EL (cell line): ENCODE measurements at regions not wholly inside any gene's neighbourhood (a gene's known extent, or its start where the extent isn't known, plus 50 kb on each side); places are given as distances from the start of the nearest gene placed in this dataset.

Experiments used
- DNase-seq: peaks from one replicate; pipeline ENCODE4 v3.0.0-alpha.2; 2016

DNA sequence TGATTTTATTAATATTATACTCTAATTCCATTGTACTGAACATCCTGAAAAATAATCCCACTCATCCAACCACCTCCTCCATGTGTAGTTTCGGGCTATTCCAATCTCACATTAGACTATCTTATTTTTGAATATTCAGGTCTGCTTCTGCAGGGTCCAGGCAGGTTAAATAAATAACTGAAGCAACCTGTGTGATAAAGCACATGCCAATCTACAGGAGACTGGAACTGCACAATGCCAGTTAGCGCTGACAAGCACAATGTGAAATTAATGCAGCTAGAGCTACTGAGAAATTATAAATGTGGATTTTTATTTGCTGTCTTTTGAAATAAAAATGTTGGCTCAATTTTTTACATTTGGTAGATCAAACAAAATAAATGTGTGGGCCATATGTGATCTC is 540.1 kb upstream of the ATXN8OS start:
- no peak for DNase-seq

DNA sequence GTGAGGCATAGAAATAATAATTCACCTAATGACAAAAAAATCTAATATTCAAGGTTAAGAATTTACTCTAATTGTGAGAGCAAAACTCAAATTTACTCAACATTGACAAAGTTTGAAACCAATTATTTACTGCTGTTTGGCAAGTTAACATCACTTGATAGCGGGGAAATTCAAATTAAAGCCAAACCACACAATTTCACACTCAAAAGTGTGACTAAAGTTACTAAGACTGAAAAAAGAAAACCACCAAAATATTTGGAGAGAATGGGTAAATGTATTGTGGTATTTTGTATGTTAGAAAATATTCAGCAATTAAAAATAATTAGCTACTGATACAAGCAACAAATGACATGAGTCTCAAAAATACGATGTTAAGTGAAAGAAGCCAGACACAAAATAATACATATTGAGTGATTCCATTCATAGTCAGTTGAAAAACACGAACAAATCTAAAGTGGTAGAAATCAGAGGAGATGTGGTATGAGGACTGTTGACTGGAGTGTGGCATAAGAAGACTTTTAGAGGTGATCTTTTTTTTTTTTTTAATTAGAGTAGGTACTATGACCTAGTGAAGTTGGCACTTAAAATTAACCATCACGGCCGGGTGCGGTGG is 541.4 kb upstream of the ATXN8OS start:
- no peak for DNase-seq

DNA sequence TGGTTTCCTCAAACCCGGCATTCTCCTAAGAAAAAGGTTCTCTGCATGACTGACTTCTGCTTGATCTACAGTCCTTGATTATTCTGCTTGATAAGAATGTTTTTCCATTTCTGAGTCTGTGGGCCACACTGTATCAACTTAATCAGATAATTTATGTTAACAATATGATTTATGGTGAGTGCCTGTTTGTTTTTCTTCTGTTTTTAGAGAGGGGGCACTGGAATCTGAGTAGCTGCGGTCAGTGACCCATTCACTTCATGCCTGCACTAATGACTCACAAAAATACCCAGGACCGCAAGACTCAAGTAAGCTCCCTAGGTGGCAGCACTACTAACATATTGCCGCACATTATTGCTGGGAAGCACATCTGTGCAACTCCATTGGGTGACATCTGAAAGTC is 542.3 kb upstream of the ATXN8OS start:
- DNase-seq, result no peak

DNA sequence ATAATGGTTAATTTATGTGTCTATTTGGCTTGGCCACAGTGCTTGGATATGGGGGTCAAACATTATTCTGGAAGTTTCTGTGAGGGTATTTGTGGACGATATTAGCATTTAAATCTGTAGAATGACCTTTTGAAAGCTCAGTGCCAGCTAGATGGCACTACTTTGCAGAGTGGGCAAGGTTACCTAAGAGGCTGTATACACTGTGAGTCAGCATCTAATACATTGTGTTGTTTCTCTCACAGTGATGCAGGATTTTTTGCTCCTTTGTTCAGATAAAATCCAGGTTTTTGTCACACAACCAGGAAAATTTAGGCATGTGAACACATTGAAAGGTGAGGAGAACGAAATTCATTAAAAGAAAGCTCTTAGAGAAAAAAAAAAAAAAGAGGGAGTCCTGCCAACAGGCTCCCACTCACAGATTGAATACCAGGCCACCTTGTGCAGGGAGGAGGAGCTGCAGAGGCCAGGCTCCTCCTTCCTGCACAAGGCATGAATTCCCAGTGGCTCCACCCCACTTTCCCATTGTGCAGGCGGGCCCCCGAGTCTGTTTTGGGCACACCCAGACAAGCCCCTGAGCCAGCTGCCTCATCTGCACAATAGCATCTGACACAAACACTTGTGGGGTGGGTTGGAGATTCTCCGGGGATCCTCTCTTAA is 551.0 kb upstream of the ATXN8OS start:
- no peak for DNase-seq

DNA sequence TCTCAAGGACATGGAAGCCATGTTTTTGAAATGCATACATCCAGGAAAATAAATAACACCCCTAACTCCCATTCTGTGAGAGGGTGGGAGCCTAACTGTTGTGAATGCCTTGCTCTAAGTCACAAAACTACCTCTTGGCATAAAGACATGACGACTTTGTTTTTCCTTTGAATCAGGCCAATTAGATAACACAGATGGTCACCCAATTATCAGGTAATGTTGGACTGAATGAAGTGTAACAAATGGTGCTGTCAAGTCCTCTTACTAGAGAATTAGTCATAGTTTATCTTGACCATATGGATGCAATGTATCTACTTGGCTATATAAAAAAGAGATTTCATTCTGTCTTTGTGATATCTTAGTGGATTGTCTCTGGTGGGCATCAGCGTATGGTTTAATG is 553.6 kb upstream of the ATXN8OS start:
- no peak for DNase-seq

DNA sequence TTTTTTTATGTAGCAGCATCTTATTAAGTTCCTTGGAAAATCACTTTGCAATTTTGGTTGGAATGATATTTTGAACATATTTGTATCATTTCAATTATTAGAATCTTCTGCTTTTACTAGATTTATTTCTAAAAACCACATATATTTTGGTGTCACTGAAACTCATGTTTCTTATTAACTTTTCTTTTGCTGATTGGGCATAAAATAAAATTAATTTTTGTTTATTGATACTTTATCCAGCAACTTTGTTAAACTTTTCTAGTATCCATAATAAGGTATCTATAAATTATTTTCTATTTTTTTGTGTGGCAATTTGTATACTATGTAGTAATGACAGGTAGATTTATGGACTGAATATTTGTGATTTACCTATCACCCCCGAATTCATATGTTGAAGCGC is 556.4 kb upstream of the ATXN8OS start:
- no peak for DNase-seq

DNA sequence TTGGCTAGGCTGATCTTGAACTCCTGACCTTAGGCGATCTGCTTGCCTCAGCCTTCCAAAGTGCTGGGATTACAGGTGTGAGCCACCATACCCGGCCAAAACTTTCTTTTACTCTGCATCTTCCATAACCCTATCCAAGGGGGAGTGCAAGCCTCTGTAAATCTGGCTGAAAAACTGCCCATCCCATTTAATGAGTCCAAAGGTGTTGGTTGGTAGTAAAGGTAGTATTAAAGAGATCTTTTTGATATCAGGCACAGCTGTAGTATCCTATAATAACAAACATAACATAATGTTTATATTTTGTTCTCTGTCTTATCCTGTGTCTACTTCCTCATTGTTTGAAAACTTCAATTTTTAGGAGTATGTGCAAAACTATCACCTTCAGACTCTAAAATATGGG is 559.8 kb upstream of the ATXN8OS start:
- no peak for DNase-seq

DNA sequence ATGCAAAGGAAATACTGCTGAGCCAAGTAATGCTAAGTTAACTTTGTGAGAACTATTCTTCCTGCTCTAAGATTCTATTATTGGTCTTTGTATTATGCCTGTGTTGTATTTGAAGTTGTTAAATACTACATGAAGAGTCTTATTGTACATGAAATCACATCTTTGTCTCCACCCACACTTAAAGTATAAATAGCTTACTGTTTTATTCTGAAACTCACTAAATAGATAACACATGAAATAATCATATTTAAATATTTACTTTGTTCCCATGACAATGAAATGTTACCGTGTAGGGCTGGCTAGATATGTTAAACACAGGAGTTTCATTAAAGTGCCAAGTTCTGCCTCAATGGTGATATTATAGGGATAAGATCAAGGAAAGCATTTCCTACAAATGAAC is 562.1 kb upstream of the ATXN8OS start:
- no peak for DNase-seq

DNA sequence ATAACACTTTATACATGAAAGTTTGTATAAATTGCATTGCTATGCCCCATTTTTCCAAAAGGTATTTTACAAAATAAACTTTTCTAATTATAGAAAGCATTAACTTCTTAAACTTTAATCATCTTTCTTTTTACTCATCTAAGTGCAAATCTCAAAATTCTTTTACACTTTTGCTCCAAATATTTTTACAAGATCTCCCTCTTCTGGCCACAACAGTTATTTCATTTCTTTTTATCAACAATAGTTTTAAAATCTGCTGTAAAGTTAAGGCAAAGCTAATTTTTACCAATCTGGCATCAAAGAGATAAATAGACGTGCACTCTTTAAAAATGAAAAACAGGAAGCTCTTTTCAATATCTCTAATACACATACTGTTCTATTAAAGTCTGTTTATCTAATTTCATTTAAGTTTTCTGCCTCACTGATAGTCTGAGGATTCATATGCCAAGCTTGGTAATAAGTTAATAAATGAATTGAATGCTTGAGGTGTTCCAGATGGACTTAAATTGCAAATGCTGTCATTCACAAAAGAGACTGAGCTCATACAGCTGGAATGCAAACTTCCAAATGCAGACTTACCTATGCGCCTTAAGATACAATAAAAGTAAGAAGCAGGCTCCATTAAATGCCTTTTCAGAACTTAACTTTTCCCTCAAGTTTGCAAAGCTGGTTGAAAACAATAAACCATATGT is 583.0 kb upstream of the ATXN8OS start:
- no peak for DNase-seq

DNA sequence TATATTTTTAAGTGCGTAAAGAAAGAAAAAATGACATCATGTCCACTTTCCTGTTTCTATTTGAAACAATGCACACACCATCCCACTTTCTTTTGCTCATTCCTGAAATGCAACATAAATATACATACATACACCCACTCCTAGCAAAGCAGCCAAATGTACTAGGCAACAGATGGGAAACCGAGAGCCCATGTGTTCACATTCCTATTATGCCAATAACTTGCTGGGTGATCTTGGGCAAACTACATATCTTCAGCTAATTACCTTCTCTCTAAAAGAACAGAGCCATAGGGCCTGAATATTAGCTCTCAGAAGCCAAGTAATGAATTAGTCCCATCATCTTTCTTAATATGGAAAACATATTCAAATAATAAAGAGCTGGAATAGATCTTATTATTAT is 610.6 kb upstream of the ATXN8OS start:
- DNase-seq, result no peak

DNA sequence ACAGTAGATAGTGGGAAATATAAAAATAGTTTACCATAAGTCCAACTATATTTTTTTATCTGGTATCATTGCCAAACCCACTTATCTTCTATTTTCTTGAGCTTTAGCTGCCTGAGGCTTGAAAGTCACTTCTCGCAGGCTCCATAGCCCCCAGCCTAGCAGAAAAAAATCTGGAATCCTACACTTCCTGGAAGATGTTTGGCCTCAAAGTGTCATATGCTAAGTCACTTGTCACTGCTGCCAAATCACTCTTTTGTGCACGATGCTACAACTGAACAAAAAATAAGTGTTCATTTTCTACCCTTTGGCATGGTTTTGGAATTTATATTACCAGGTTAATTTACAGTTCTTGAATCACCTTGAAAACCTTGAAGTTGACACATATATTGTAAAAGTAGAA is 612.5 kb upstream of the ATXN8OS start:
- DNase-seq, result no peak

DNA sequence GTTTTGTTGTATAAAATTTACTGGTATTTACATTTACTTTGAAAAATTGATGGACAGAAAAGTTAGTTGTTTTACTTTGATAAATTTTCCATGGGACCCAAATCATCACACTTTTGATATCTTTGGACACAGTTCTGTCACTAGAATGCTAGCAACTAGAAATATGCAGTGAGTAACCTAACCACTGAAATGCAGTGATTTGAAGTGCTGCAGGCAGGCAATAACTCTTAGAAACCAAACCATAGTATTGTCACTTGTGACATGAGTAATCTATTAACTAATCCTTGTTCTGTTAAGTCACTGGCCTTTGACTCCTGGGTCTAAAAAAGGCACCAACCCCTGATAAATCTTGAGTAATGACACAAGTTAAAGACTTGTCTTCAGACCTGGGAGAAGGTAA is 620.0 kb upstream of the ATXN8OS start:
- DNase-seq, result no peak

DNA sequence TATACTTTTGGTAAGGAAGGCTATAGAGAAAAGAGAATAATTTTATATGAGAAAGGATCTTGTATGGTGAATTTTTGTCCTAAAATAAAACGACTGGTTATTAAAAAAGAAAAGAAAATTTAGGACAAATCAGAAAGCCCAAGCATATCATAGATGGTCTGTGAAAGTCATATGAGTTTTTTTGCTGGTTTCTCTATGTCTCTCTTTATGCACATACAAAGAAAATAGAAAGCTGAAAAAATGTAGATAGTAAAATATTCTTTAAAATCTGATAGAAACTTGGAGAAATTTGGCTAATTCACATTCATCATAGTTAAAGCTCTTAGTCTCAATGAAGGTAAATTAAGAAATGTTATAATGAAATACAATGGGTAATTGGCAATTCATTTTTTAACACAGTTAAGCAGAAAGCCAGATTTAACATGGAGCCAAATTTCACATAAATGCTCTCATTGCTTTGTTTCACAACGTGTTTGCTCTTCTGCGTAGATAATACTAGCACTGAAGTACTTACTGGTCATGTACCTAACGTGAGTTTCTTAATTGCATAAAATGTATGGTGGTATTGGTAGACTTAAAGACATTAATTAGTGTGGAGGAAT is 621.5 kb upstream of the ATXN8OS start:
- DNase-seq, result no peak

DNA sequence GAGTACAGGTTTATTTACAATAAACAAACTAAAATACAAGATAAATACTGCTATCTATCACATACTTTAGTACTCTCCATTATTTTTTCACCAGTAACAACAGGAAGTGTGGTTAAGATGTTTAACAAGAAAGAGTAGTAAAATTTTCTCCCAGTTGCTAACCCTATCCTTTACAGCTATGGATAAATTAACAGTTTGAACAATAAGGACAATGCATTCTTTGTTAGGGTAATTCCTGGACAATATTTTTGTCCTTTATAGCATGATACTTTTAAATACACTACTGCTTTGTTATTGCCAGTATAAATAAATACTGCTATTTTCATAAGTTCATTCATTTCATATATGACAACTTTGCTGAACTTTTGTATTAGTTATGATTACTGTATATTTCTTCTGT is 630.2 kb upstream of the ATXN8OS start:
- no peak for DNase-seq

DNA sequence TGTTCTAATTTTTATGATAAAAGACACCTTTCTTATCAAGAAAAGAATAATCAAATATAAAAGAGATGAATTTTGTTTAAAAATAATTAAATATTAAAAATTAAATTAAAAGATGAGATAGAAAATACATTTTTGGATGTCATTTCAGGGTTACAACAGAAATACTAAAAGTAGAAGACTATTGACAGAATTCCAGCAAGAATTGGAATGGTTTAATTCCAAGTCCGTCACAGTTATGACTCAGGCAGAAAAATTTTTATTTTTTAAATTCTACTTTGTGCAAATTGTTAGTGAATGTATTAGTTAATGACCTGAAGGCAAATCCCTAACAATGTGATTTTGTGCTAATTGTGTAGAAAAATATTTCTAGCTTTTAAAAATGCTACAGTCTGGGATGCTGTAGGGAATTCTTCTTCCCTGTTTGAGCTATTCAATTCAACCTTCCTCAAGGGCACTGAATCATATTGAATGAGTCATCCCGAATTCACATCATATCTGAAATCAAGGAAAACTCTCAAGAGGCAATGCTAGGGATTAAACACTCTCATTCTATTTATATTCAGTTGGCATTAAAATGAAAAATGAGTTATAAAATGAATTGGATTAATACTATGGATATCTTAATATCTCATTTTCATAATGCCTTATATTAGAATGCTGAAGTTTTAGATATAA is 633.5 kb upstream of the ATXN8OS start:
- DNase-seq, result no peak

DNA sequence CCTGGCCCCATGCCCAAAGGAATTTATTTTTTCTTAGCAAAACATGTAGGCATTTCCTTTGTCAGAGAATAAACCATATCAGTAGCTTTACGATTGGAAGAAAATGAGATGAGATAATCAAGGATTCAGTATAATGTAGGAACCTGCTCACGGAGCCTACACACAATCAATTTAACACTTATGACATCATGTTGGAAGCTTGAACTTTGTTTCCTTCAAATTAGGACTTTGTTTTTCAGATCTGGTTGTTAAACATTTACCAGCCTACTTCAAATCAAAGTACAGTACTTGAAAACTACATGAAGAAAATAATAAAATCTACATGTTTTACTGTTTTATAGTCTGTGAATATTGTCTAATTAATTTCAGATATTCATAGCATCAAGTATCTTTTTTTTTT is 639.0 kb upstream of the ATXN8OS start:
- DNase-seq, result no peak

DNA sequence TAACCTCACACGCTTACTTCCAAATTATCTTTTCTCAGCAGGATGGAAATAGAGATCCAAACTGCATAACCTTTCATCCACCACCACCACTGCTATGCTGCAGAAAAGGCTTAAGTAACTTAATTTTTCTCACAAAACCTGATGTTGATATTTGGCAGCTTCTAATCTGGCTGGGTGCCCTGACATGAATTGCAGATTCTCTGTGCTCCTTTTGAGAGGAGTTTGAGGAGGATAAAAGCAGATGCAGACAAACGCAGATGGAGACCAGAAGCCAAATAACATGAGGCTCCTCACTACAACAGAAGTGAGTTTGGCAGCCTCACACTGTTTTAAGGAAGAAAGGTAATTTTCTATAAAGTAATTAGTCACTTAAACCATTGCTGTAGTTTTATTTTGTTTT is 646.2 kb upstream of the ATXN8OS start:
- no peak for DNase-seq

DNA sequence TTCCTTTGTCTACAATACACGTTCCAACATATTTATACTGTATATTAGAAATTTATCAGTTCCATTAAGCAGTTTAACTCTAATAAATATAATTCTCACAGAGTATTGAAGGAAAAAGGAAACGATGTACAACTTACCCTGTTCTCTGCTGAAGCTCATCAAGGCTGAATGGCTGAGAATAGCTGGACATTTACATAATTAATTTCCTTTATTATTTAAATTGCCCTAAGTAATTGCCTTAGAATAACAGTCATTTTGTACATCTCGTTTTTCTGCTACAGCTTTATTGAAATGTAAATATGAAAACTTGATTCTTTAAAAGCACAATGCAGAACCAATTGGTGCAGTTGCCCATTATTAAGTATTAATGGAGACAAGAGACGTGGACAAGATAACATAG is 648.3 kb upstream of the ATXN8OS start:
- DNase-seq, result no peak

DNA sequence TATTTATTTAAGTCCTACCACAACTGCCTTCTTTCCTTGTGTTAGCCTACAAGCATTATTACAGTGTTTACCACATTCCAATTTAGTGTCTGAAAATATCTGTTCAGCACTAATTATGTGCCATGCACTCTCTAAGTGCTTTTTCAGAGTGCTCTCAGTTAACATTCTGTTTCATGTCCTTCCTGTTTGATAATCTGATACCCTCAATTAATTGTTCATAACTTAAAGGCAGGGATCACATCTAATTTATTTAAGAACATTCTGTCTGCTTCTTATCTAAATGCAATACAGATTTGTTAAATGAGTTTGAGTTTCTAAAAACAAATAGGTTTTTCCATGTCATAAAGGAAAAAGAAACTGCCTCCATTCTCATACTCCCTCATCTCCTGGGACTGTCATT is 649.6 kb upstream of the ATXN8OS start:
- DNase-seq, result no peak

DNA sequence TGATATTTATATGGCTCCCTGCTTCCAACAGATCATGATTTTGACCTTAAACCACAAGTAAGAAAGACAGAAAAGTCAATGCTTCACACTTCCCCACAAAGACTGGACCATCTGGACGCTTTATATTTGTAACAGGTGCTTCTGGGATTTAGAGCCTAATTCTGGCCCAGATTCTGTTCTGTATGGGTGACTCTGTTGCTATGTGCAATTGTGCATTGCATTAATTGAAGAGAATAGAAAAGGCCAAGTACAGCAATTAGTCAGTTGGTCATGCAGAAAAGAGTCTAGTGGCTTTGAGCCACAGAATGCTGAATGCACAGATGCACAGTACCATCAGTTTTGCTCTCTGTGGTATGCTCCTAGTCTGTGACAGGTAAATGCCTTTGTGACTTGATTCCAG is 657.4 kb upstream of the ATXN8OS start:
- no peak for DNase-seq

DNA sequence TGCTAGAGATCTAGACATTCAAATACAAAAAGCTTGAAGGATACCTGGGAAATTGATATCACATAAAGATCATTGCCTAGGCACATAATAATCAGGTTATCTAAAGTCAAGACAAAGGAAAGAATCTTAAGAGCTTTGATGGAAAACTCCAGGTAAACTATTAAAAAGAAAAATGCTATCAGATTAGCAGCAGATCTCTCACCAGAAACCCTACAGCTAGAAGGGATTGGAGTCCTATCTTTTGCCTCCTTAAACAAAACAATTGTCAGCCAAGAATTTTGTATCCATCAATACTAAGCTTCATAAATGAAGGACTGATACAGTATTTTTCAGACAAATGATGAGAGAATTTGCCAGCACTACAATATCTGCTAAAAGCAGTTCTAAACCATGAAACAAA is 682.4 kb upstream of the ATXN8OS start:
- DNase-seq, result no peak

DNA sequence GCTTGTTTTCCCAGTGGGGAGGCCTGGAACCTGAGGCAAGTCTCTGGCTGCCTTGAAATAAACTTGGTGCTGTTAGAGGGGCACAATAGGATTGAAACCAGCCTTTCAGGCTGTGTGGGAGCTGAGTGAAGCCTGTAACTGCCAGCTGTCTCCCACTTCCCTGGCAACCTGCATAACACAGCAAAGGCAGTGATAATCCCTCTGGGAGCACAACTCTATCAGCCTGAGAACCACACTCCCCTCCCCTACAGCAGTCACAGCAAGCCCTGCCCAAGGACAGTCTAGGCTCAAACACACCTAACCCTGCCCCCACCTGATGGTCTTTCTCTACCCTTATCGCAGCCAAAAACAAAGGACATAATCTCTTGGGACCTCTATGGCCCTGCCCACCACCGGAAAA is 683.8 kb upstream of the ATXN8OS start:
- no peak for DNase-seq

DNA sequence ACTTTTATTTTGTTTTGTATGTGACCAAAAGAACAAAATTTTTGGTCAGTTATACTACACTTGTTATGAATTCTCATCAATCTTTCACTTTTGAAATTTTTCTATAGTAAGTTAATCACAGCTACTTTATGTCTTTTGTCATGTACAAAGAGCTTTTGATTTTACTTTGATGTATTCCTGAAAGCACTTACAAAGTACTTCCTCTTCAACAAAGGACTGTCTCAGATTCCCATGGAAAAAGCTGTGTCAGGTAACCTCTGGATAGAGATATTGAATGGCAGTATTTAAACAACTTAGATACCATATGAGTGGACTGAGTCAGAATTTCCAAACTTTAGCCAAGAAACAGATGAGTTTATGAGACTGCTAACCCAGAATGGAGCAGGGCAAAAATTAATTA is 689.3 kb upstream of the ATXN8OS start:
- no peak for DNase-seq

DNA sequence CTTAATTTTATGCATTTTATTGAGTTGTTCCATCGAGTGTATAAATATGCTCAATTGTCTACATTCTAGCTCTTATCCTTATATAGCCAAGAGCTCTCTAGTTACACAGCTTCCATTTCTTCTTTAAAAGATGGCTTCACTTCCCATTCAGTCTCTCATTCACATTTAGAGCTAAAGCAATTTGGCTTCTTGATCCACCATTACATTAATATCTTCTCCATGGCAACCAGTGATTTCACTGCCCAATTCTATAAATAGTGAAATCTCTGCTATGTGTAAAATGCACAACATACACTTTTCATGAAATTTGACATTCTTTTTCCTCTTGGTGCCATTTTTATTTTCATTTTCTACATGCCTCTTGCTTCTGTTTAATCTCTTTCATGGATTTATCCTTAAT is 696.9 kb upstream of the ATXN8OS start:
- DNase-seq, result no peak
